ENCODE measurements at regions not wholly inside any gene's neighbourhood (a gene's known extent, or its start where the extent isn't known, plus 50 kb on each side); places are given as distances from the start of the nearest gene placed in this dataset.

DNA sequence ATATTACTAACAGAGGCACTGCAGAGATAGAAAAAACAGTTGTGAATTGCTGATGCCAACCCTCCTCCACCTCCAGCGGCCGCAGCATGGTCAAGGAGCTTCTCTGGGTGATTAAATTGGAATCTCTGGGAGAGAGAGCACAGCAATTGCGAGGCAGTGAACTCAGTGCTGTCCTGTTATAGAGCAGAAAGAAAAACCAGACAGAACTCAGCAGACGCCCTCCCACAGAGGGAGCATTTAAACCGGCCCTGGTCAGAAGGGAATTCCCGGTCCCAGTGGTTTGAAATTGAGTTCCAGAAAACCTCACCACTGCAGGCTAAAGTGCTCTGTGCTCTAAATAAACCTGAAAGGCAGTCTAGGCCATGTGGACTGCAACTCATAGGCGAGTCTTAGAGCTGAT is 175.4 kb downstream of the SQOR start:
- TF ChIP-seq GATA2 (IDR thresholded peaks at IDR 0.05; ENCODE audit: low read depth, low read length) = no peak
- TF ChIP-seq GATA3 (IDR thresholded peaks at IDR 0.05; ENCODE audit: low read depth, low read length) = no peak
